ENCODE measurements at regions not wholly inside any gene's neighbourhood (a gene's known extent, or its start where the extent isn't known, plus 50 kb on each side); places are given as distances from the start of the nearest gene placed in this dataset.
"Not testable (repeated sequence)": the region's sequence is repeated elsewhere in the genome, so short reads cannot be mapped to it uniquely, and the experiment has no call there.

DNA sequence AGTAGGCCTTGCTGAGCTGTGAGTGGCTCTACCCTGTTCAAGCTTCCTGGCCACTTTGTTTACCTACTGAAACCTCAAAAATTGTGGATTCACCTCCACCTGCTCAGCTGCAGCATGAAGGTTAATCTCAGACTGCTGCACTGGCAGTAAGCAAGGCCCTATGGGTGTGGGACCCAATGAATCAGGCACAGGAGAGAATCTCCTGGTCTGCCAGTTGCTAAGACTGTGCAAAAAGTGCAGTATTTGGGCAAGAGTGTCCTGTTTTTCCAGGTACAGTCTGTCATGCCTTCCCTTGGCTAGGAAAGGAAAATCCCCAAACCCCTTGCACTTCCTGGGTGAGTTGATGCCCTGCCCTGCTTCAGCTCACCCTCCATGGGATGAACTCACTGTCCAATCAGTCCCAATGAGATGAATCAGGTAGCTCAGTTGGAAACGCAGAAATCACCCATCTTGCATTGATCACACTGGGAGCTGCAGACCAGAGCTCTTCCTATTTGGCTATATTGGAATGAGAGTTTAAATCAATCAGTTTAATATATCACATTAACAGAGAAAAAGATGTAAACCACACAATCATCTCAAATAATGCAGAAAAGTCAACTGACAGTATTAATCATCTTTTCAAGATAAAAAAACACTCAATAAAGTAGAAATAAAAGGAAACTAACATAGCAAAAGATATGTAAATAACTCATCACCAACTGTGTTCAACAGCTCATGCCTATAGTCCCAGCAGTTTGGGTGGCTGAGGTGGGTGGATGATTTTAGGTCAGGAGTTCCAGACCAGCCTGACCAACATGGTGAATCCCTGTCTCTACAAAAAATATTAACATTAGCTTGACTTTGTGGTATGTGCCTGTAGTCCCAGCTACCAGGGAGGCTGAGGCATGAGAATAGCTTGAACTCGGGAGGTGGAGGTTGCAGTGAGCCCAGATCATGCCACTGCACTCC is 1638.4 kb downstream of the SPATA31A7 start:
- dilution Hi-C loops (cut with HindIII; ENCODE audit: low sequenced_read_pairs, unreplicated experiment): not testable (repeated sequence)

DNA sequence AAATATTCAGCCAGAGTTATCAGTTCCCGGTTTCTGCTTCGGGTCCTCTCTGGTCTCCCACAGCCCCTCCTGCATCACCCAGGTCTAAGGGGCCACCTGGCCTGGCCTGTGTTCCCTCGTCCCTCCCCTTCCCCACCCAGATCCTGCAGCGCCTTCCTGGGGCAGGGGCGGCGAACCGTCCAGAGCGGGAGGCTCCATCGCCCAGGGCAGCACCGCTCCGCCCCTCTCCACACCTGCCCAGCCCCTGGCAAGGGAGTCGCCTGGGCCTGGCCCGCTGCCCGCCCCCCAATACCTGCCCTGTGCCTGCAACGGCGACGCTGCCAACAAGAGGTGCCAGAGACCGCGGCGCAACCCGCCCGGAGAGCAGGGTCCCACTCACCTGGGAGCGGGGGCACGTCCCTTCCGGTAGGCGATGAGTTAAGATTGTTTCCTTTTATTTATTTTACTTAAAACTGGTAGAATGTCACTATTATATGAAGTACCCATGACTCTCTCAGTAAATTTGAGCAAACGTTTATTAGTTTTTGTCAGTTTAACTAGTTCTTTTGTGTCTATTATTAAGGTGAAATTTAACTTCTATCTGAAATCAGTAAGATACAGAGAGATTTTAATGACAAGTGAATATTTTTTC is 1641.1 kb downstream of the SPATA31A7 start:
- H3K4ac ChIP-seq (ENCODE audit: low read depth, low read length); in situ Hi-C loops (cut with MboI; ENCODE audit: low sequenced_read_pairs); H2AK9ac ChIP-seq (replicated peaks; ENCODE audit: low read depth, low read length, poor library complexity); H3K4me3 ChIP-seq (ENCODE audit: insufficient read depth, low read depth, low read length); H3K14ac ChIP-seq (replicated peaks; ENCODE audit: low read depth, low read length); H3K56ac ChIP-seq (ENCODE audit: extremely low read depth, insufficient read depth, low read length); H3K23ac ChIP-seq (ENCODE audit: low read depth, low read length); H3K9me3 ChIP-seq (ENCODE audit: control insufficient read depth, insufficient read depth, low read length); H4K8ac ChIP-seq (ENCODE audit: low read depth in 2 of 2, low read length in 2 of 2); H4K5ac ChIP-seq (ENCODE audit: low read depth, low read length); H2BK15ac ChIP-seq (ENCODE audit: low read depth, low read length); H4K91ac ChIP-seq (ENCODE audit: insufficient read depth, low read depth, low read length); H2AK5ac ChIP-seq (ENCODE audit: low read depth, low read length); H2AFZ ChIP-seq (replicated peaks; ENCODE audit: low read length, poor library complexity); H3K27ac ChIP-seq (ENCODE audit: insufficient read depth, low read length); H2BK20ac ChIP-seq (ENCODE audit: low read depth, low read length); H3K18ac ChIP-seq (ENCODE audit: low read depth, low read length); H3K9me1 ChIP-seq (ENCODE audit: insufficient read depth, low read length); H3K9ac ChIP-seq (ENCODE audit: low read depth, low read length); H2BK5ac ChIP-seq (ENCODE audit: low read depth, low read length, poor library complexity, severe bottlenecking); CTCF ChIA-PET; H3K4me1 ChIP-seq (ENCODE audit: control insufficient read depth, insufficient read depth, low read length); POLR2A ChIA-PET (ENCODE audit: unreplicated experiment); BruUV-seq (replicated peaks); dilution Hi-C loops (cut with HindIII; ENCODE audit: low sequenced_read_pairs, unreplicated experiment); H4K20me1 ChIP-seq (ENCODE audit: insufficient read depth, low read length); H3K79me1 ChIP-seq (ENCODE audit: low read depth in 1 of 2, low read length in 2 of 2); DNase-seq; H3K4me2 ChIP-seq (ENCODE audit: low read depth, low read length); intact Hi-C loops (cut with micrococcal nuclease); H3K27me3 ChIP-seq (ENCODE audit: control insufficient read depth, insufficient read depth, low read length); ATAC-seq (ENCODE audit: low read depth); H2BK120ac ChIP-seq (ENCODE audit: low read depth, low read length); H3K36me3 ChIP-seq (ENCODE audit: control insufficient read depth, insufficient read depth, low read length): not testable (repeated sequence)
- 50% methylated on average over 2 of the region's 27 CpGs; no CpG with 5 or more reads in 1 of the 2 experiments for WGBS, 2 experiments (ENCODE audit: extremely low coverage in 2 of 2, insufficient read length in 1 of 2)

More for the DNA sequence above, 1638.4 kb downstream of the SPATA31A7 start:
- no CpG with 5 or more reads among the region's 2 CpGs for WGBS, 2 experiments (ENCODE audit: extremely low coverage in 2 of 2, insufficient read length in 1 of 2)
- H3K4me1 ChIP-seq (ENCODE audit: control insufficient read depth, insufficient read depth, low read length); H2AFZ ChIP-seq (replicated peaks; ENCODE audit: low read length, poor library complexity); H2BK5ac ChIP-seq (ENCODE audit: low read depth, low read length, poor library complexity, severe bottlenecking); intact Hi-C loops (cut with micrococcal nuclease); H3K27me3 ChIP-seq (ENCODE audit: control insufficient read depth, insufficient read depth, low read length); BruUV-seq (replicated peaks); H2BK15ac ChIP-seq (ENCODE audit: low read depth, low read length); H3K23ac ChIP-seq (ENCODE audit: low read depth, low read length); DNase-seq; POLR2A ChIA-PET (ENCODE audit: unreplicated experiment); H4K91ac ChIP-seq (ENCODE audit: insufficient read depth, low read depth, low read length); ATAC-seq (ENCODE audit: low read depth); H3K27ac ChIP-seq (ENCODE audit: insufficient read depth, low read length); H3K9me1 ChIP-seq (ENCODE audit: insufficient read depth, low read length); H3K4me3 ChIP-seq (ENCODE audit: insufficient read depth, low read depth, low read length); H3K36me3 ChIP-seq (ENCODE audit: control insufficient read depth, insufficient read depth, low read length); H3K56ac ChIP-seq (ENCODE audit: extremely low read depth, insufficient read depth, low read length); H3K14ac ChIP-seq (replicated peaks; ENCODE audit: low read depth, low read length); in situ Hi-C loops (cut with MboI; ENCODE audit: low sequenced_read_pairs); H4K8ac ChIP-seq (ENCODE audit: low read depth in 2 of 2, low read length in 2 of 2); H3K9me3 ChIP-seq (ENCODE audit: control insufficient read depth, insufficient read depth, low read length); H2BK20ac ChIP-seq (ENCODE audit: low read depth, low read length); CTCF ChIA-PET; H2AK5ac ChIP-seq (ENCODE audit: low read depth, low read length); H3K79me1 ChIP-seq (ENCODE audit: low read depth in 1 of 2, low read length in 2 of 2); H2BK120ac ChIP-seq (ENCODE audit: low read depth, low read length); H3K4ac ChIP-seq (ENCODE audit: low read depth, low read length); H3K9ac ChIP-seq (ENCODE audit: low read depth, low read length); H4K5ac ChIP-seq (ENCODE audit: low read depth, low read length); H3K4me2 ChIP-seq (ENCODE audit: low read depth, low read length); H3K18ac ChIP-seq (ENCODE audit: low read depth, low read length); H4K20me1 ChIP-seq (ENCODE audit: insufficient read depth, low read length); H2AK9ac ChIP-seq (replicated peaks; ENCODE audit: low read depth, low read length, poor library complexity): not testable (repeated sequence)

Measured in IMR-90 (cell line).